HCT116 (cell line): ENCODE measurements at regions not wholly inside any gene's neighbourhood (a gene's known extent, or its start where the extent isn't known, plus 50 kb on each side); places are given as distances from the start of the nearest gene placed in this dataset.

Experiments used
- ATAC-seq: fragments of 200-7000 bp; cut with Tn5 transposase; 2 replicates; pipeline ENCODE4 v1.9.1; 2020; ENCODE audit warnings: mild to moderate bottlenecking, moderate library complexity
- BruUV-seq: library from RNA; stranded (reverse); fragments of 400-500 nt; replicated peaks from 2 replicates; lab custom pipeline; 2021; lab: Mats Ljungman, UMichigan
- CTCF ChIA-PET: fragments of 300-600 bp; sonication (Branson Sonifier 250); formaldehyde crosslinking; loops from one replicate; lab custom pipeline; 2021; ENCODE audit warnings: antibody characterized with exemption; lab: Charles Lee
- POLR2A ChIA-PET: fragments of 300-600, 350-600 bp; sonication (Branson Sonifier 250); formaldehyde crosslinking; loops from one replicate; lab custom pipeline; 2021; ENCODE audit warnings: antibody characterized with exemption; lab: Charles Lee
- RAD21 ChIA-PET, 2 experiments: fragments of 300-600 bp; sonication (Branson Sonifier 250); formaldehyde crosslinking; loops; one replicate each; lab custom pipeline; 2023; ENCODE audit warnings: low total read pairs in 2 of 2; ENCODE audit not compliant: uncharacterized antibody in 2 of 2, unreplicated experiment in 2 of 2, low non-redundant PET in 1 of 2; lab: Charles Lee
- DNase-seq: peaks from one replicate; pipeline ENCODE4 v3.0.0-alpha.2; 2010; ENCODE audit warnings: low read depth, low spot score
- H2AFZ ChIP-seq: fragments of 200-600 bp; shearing (Covaris generic), sonication (generic); 2 replicates; pipeline ENCODE4 v1.6.1; 2017; ENCODE audit warnings: low read depth, mixed run types, mixed read lengths, antibody characterized with exemption, low read length; ENCODE audit not compliant: poor library complexity, severe bottlenecking
- H3K27ac ChIP-seq: 2 replicates; pipeline ENCODE4 v1.5.1; 2012; ENCODE audit warnings: low read depth, low read length
- H3K27me3 ChIP-seq: fragments of 200-600 bp; sonication (generic); 2 replicates; pipeline ENCODE4 v1.6.1; 2016; ENCODE audit warnings: mixed run types, low read length, mixed read lengths; ENCODE audit not compliant: insufficient read depth
- H3K36me3 ChIP-seq, 2 experiments: fragments of 200-500 bp in 1 of 2; fragments of 200-600 bp in 1 of 2; sonication (Bioruptor generic) in 1 of 2; sonication (generic) in 1 of 2; 2 replicates each; pipeline versions ENCODE4 v1.5.1 to v1.6.1; 2014 to 2016; ENCODE audit warnings: low read length in 2 of 2, inconsistent platforms in 1 of 2, mixed read lengths in 1 of 2, mixed run types in 1 of 2; ENCODE audit not compliant: insufficient read depth in 2 of 2, control insufficient read depth in 1 of 2
- H3K4me1 ChIP-seq, 2 experiments: fragments of 200-600 bp in 1 of 2; sonication (generic) in 1 of 2; 2 replicates each; pipeline versions ENCODE4 v1.5.1 to v1.6.1; 2012 to 2017; ENCODE audit warnings: low read length in 2 of 2, inconsistent platforms in 1 of 2, mild to moderate bottlenecking in 1 of 2, mixed read lengths in 1 of 2, mixed run types in 1 of 2, moderate library complexity in 1 of 2; ENCODE audit not compliant: insufficient read depth in 2 of 2, control insufficient read depth in 1 of 2
- H3K4me2 ChIP-seq: fragments of 200-600 bp; sonication (generic); 2 replicates; pipeline ENCODE4 v1.6.1; 2017; ENCODE audit warnings: mixed run types, low read length, mixed read lengths
- H3K4me3 ChIP-seq, 2 experiments: fragments of 200-600 bp in 1 of 2; sonication (generic) in 1 of 2; replicated peaks in 1 of 2; 2 replicates each; pipeline ENCODE4 v1.5.1; 2011 to 2016; ENCODE audit warnings: low read length in 2 of 2, control low read depth in 1 of 2, low read depth in 1 of 2, mild to moderate bottlenecking in 1 of 2, mixed read lengths in 1 of 2, mixed run types in 1 of 2
- H3K79me2 ChIP-seq: fragments of 200-600 bp; sonication (generic); 2 replicates; pipeline ENCODE4 v1.6.1; 2017; ENCODE audit warnings: mild to moderate bottlenecking, mixed run types, low read length, moderate library complexity, mixed read lengths; ENCODE audit not compliant: insufficient read depth
- H3K9ac ChIP-seq: fragments of 200-600 bp; sonication (generic); 2 replicates; pipeline ENCODE4 v1.6.1; 2016; ENCODE audit warnings: low read length, mixed read lengths
- H3K9me2 ChIP-seq: fragments of 200-600 bp; sonication (generic), shearing (Covaris generic); 2 replicates; pipeline ENCODE4 v1.6.1; 2017; ENCODE audit warnings: mixed run types, mild to moderate bottlenecking, moderate library complexity; ENCODE audit not compliant: insufficient read depth
- H3K9me3 ChIP-seq, 2 experiments: fragments of 200-500 bp in 1 of 2; fragments of 200-600 bp in 1 of 2; sonication (Bioruptor generic) in 1 of 2; sonication (generic) in 1 of 2; 2 replicates each; pipeline ENCODE4 v1.6.1; 2014 to 2017; ENCODE audit warnings: low read length in 2 of 2, mixed read lengths in 2 of 2, inconsistent platforms in 1 of 2, low read depth in 1 of 2, mild to moderate bottlenecking in 1 of 2, mixed run types in 1 of 2, moderate library complexity in 1 of 2; ENCODE audit not compliant: control insufficient read depth in 1 of 2, insufficient read depth in 1 of 2
- H4K20me1 ChIP-seq: fragments of 200-600 bp; sonication (generic), shearing (Covaris generic); 2 replicates; pipeline ENCODE4 v1.6.1; 2017; ENCODE audit warnings: mixed run types, mild to moderate bottlenecking, moderate library complexity; ENCODE audit not compliant: insufficient read depth
- EGR1 ChIP-seq: IDR thresholded peaks from 2 replicates; pipeline ENCODE4 v1.6.1; 2012; ENCODE audit warnings: low read depth
- SP1 ChIP-seq: IDR thresholded peaks from 2 replicates; pipeline ENCODE4 v1.6.1; 2012; ENCODE audit warnings: low read depth
- SRF ChIP-seq: IDR thresholded peaks from 2 replicates; pipeline ENCODE4 v1.6.1; 2012; ENCODE audit warnings: low read depth
- TCF7L2 ChIP-seq: IDR thresholded peaks from 2 replicates; pipeline ENCODE4 v1.7.0; 2011; ENCODE audit warnings: borderline replicate concordance, inconsistent platforms; ENCODE audit not compliant: insufficient read depth, insufficient read length; ENCODE audit errors: extremely low read depth
- intact Hi-C: fragments of 100-400 bp; cut with micrococcal nuclease; formaldehyde crosslinking; loops from 2 replicates; pipeline ENCODE4 v1.10.0; 2022
- TF ChIP-seq, protein P1 (sequence below): IDR thresholded peaks from 2 replicates; pipeline ENCODE4 v1.6.1; 2012
- TF ChIP-seq, protein P2 (sequence below), 3 experiments: fragments of 200-600 bp in 1 of 3; sonication (generic) in 1 of 3; IDR thresholded peaks in 2 of 3; conservative IDR thresholded peaks in 1 of 3; 2 replicates each; pipeline ENCODE4 v1.5.1; 2012 to 2017; ENCODE audit warnings: low read depth in 2 of 3, low read length in 2 of 3, antibody characterized with exemption in 1 of 3, borderline replicate concordance in 1 of 3, control low read depth in 1 of 3, mild to moderate bottlenecking in 1 of 3, mixed read lengths in 1 of 3, mixed run types in 1 of 3, moderate library complexity in 1 of 3; ENCODE audit not compliant: insufficient read depth in 1 of 3

DNA sequence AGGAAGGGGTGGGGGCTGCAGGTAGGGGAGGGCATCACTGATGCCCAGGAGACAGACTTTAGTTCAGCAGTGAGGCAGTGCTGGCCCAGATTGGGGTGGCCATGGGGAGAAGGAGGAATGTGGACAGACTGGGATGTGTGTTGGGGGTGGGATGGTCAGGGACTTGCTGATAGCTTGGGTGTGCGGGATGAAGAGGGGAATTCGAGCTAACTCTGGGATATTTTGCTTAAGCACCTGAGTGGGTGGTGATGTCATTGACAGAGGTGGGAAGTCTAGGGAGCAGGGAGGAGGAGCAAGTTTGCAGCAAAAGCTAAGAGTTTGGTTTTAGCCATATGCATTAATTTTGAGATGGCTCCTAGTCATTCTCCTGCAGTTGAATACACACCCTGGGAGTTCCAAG lies 207.5 kb downstream of the RPLP1 start:
- CTCF ChIA-PET = no interaction called here

More for the DNA sequence above, 207.5 kb downstream of the RPLP1 start:
- H3K36me3 ChIP-seq = no peaks in the 10 kb centered on the region
- no peaks in the 10 kb centered on the region for H3K9me2 ChIP-seq
- ATAC-seq = no peak
- RAD21 ChIA-PET = no interaction called here
- TF ChIP-seq SRF = no peak
- TF ChIP-seq, protein P1, sequence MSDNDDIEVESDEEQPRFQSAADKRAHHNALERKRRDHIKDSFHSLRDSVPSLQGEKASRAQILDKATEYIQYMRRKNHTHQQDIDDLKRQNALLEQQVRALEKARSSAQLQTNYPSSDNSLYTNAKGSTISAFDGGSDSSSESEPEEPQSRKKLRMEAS = no peak
- TF ChIP-seq SP1 = no peak
- no peak for TF ChIP-seq EGR1
- TF ChIP-seq, protein P2, sequence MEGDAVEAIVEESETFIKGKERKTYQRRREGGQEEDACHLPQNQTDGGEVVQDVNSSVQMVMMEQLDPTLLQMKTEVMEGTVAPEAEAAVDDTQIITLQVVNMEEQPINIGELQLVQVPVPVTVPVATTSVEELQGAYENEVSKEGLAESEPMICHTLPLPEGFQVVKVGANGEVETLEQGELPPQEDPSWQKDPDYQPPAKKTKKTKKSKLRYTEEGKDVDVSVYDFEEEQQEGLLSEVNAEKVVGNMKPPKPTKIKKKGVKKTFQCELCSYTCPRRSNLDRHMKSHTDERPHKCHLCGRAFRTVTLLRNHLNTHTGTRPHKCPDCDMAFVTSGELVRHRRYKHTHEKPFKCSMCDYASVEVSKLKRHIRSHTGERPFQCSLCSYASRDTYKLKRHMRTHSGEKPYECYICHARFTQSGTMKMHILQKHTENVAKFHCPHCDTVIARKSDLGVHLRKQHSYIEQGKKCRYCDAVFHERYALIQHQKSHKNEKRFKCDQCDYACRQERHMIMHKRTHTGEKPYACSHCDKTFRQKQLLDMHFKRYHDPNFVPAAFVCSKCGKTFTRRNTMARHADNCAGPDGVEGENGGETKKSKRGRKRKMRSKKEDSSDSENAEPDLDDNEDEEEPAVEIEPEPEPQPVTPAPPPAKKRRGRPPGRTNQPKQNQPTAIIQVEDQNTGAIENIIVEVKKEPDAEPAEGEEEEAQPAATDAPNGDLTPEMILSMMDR (IDR thresholded peaks at IDR 0.05 in 2 of 3, conservative IDR thresholded peaks at IDR 0.05 in 1 of 3; ENCODE audit: borderline replicate concordance in 1 of 3, insufficient read depth in 1 of 3, low read depth in 2 of 3, low read length in 2 of 3) = no peak
- TF ChIP-seq TCF7L2 = no peak
- TF ChIP-seq, all 23 proteins: peak for 0
- H3K4me2 ChIP-seq = no peak overlapping the region
- no peak for DNase-seq
- H3K4me1 ChIP-seq = no peaks in the 10 kb centered on the region
- POLR2A ChIA-PET = no interaction called here
- H3K9ac ChIP-seq = no peak overlapping the region
- intact Hi-C loops = no loop called here
- no peak overlapping the region for H3K4me3 ChIP-seq
- no peaks in the 10 kb centered on the region for H3K9me3 ChIP-seq
- no TSS peak for BruUV-seq
- H2AFZ ChIP-seq = no peak overlapping the region
- H3K27me3 ChIP-seq = peaks cover 20% of the 10 kb centered on the region; the same call in 1 of the 2 replicates
- no peak overlapping the region for H3K27ac ChIP-seq
- no peaks in the 10 kb centered on the region for H3K79me2 ChIP-seq
- no peaks in the 10 kb centered on the region for H4K20me1 ChIP-seq
